ENCODE measurements at regions not wholly inside any gene's neighbourhood (a gene's known extent, or its start where the extent isn't known, plus 50 kb on each side); places are given as distances from the start of the nearest gene placed in this dataset.

DNA sequence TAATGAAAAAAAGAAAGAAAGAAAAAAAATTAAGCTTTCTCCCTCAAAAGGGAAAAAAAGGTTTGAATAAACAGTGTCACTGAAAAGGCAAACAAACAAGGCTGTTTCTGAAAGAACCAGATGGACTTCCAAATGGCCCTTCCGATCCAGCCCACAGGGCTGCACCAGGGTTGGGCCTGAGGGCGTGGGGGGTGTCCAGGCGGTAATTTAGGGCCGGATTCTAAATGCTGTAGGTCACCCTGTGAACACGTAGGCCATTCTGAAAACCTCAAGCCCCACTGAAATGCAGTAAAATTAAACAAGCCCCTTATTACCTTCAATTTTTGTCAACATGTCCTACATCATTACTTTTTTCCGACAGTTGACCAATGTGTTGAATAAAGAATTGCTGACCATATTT lies 132.1 kb downstream of the HSD17B3 start:
- no peaks in the 10 kb centered on the region for H3K36me3 ChIP-seq

DNA sequence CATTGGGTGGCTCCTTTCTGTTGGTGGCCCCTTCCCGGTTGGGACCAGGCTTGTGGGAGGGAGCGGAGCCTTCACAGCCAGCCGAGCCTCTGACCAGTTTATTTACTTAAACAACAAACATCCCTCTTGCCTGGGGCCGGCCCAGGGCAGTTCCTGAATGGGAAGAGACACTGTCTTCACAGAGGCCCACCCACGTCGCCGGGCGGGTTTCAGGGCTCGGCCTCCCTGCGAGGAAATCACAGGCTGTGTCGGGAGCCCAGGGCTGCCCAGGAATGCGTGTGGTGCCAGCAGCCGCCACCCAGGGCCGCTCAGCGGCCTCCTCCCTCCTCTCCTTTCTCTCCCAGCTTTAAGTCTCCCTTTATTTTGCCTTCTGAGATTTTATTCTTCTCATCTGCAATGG lies 132.5 kb downstream of the HSD17B3 start:
- no peak for DNase-seq
- H3K36me3 ChIP-seq: no peaks in the 10 kb centered on the region
- TF ChIP-seq, protein P1, sequence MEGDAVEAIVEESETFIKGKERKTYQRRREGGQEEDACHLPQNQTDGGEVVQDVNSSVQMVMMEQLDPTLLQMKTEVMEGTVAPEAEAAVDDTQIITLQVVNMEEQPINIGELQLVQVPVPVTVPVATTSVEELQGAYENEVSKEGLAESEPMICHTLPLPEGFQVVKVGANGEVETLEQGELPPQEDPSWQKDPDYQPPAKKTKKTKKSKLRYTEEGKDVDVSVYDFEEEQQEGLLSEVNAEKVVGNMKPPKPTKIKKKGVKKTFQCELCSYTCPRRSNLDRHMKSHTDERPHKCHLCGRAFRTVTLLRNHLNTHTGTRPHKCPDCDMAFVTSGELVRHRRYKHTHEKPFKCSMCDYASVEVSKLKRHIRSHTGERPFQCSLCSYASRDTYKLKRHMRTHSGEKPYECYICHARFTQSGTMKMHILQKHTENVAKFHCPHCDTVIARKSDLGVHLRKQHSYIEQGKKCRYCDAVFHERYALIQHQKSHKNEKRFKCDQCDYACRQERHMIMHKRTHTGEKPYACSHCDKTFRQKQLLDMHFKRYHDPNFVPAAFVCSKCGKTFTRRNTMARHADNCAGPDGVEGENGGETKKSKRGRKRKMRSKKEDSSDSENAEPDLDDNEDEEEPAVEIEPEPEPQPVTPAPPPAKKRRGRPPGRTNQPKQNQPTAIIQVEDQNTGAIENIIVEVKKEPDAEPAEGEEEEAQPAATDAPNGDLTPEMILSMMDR (IDR thresholded peaks at IDR 0.05): no peak
- TF ChIP-seq POLR2A (IDR thresholded peaks at IDR 0.05): no peak
- peaks cover 0 to 5% (median under 1%) of the 10 kb centered on the region in 4 donors for H3K27me3 ChIP-seq
- peak overlapping the region in 1 of 4 donors; percentile 52 for H3K27ac ChIP-seq
- intact Hi-C loops (cut with DNase I): no loop called here
- 7 to 14% methylated on average over 12 of the region's 15 CpGs for WGBS, 2 donors
- no peaks in the 10 kb centered on the region for H3K9me3 ChIP-seq
- H3K4me3 ChIP-seq: peak overlapping the region in 1 of 4 donors; percentile 7
- H3K4me1 ChIP-seq: peaks cover 0 to 42% (median 16%) of the 10 kb centered on the region in 3 donors

More for the DNA sequence above, 132.1 kb downstream of the HSD17B3 start:
- Histone ChIP-seq H3K4me1 (peaks cover 0 to 42% (median 16%) of the 10 kb centered on the region in 3 donors), H3K9me3 (no peaks in the 10 kb centered on the region), H3K27ac (peak overlapping the region in 1 of 4 donors; percentile 52), H3K4me3 (no peak overlapping the region), H3K27me3 (peaks cover 0 to 9% (median 1%) of the 10 kb centered on the region in 4 donors)
- intact Hi-C loops (cut with DNase I): no loop called here
- WGBS, 2 donors: 66% methylated on average over 6 of the region's 6 CpGs
- TF ChIP-seq, protein P1 (IDR thresholded peaks at IDR 0.05): no peak
- TF ChIP-seq POLR2A (IDR thresholded peaks at IDR 0.05): no peak
- no peak for DNase-seq

DNA sequence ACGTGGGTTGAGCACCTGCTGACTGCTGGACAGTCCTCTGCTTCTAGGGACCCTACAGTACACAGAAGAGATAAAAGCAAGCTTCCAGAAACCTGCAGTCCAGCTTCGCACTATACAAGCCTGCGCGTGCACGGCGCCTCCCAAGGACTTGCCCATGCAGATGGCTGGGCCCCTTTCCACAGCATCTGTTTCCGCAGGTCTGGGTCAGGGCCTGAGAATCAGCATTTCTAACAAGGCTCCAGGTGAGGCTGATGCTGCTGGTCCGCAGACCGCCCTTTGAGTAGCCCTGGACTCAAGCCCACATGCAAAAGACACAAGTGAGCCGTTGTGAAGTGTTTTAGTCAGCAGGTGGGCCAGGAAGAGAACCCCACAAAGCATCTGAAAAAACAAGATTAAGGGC lies 133.1 kb downstream of the HSD17B3 start:
- WGBS, 2 donors: 62 to 82% methylated on average over 3 to 5 of the region's 10 CpGs
- no peak for DNase-seq
- no peaks in the 10 kb centered on the region for H3K9me3 ChIP-seq
- H3K36me3 ChIP-seq: no peaks in the 10 kb centered on the region
- H3K27ac ChIP-seq: peak overlapping the region in 1 of 4 donors; percentile 52
- H3K4me1 ChIP-seq: peaks cover 0 to 42% (median 16%) of the 10 kb centered on the region in 3 donors
- H3K4me3 ChIP-seq: no peak overlapping the region
- H3K27me3 ChIP-seq: peaks cover 0 to 8% (median 0%) of the 10 kb centered on the region in 4 donors
- TF ChIP-seq POLR2A (IDR thresholded peaks at IDR 0.05): no peak
- TF ChIP-seq, protein P1 (IDR thresholded peaks at IDR 0.05): no peak
- intact Hi-C loops (cut with DNase I): no loop called here

DNA sequence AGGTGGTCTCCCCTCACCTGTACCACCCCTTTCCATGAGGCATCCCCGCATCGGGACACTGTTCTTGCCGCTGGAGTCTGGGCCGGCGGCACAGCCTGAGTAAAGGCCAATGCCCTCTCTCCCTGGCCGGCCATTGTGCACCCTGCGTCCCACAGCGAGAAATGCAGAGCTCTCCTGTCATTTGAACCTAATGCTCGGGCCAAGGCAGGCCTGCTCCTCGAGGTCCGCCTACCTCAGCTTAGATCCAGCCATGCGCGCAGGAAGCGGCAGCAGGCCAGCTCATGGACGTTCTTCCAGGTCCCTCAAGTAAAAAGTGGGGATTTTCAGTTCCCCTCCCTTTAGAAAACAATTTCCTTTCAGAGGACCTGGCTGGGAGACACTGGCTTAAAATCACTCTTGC lies 135.0 kb downstream of the HSD17B3 start:
- H3K9me3 ChIP-seq: no peaks in the 10 kb centered on the region
- H3K4me3 ChIP-seq: no peak overlapping the region
- intact Hi-C loops (cut with DNase I): no loop called here
- H3K36me3 ChIP-seq: no peaks in the 10 kb centered on the region
- peaks cover 0 to 10% (median 0%) of the 10 kb centered on the region in 4 donors for H3K27me3 ChIP-seq
- WGBS, 2 donors: 90 to 96% methylated on average over 12 to 14 of the region's 15 CpGs
- no peak for TF ChIP-seq POLR2A (IDR thresholded peaks at IDR 0.05)
- TF ChIP-seq, protein P1 (IDR thresholded peaks at IDR 0.05): no peak
- H3K4me1 ChIP-seq: peaks cover 0 to 26% (median 14%) of the 10 kb centered on the region in 3 donors
- H3K27ac ChIP-seq: no peak overlapping the region
- DNase-seq: no peak

DNA sequence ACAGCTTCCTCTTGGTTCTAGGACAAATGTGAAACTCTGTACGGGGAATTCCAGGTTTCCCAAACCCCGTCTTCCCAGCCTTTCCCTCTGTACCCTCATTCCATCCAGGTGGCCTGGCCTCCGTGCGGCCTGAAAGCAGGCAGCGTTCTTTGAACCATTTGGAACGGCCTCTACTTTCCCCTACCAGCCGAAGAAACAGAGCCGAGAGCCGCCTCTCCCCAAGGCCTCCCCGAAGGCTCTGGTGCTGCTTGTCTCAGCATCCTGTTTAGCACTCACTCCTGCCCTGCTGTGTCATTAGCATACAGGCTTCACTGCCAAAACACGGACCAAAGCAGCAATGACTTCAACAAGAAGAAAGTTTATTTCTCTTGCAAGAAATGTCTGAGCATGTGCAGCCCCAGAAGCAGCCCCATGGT lies 137.7 kb downstream of the HSD17B3 start:
- DNase-seq: no peak
- TF ChIP-seq, protein P1 (IDR thresholded peaks at IDR 0.05): no peak
- no peak for TF ChIP-seq POLR2A (IDR thresholded peaks at IDR 0.05)
- Histone ChIP-seq H3K9me3 (no peaks in the 10 kb centered on the region), H3K36me3 (no peaks in the 10 kb centered on the region), H3K4me1 (peaks cover 0 to 10% (median 7%) of the 10 kb centered on the region in 3 donors), H3K27me3 (peaks cover 0 to 24% (median 0%) of the 10 kb centered on the region in 4 donors), H3K27ac (no peak overlapping the region), H3K4me3 (no peak overlapping the region)
- 52 to 57% methylated on average over 9 to 11 of the region's 11 CpGs for WGBS, 2 donors
- intact Hi-C loops (cut with DNase I): no loop called here

Measured in esophagus squamous epithelium (tissue), 5 donors.